Astrocyte (in vitro differentiated cells and primary cell): ENCODE measurements at regions not wholly inside any gene's neighbourhood (a gene's known extent, or its start where the extent isn't known, plus 50 kb on each side); places are given as distances from the start of the nearest gene placed in this dataset.

Experiments
- DNase-seq: peaks from one replicate; pipeline ENCODE4 v3.0.0-alpha.2; 2010; ENCODE audit warnings: low read depth
- FAIRE-seq: peaks from 2 replicates; lab custom pipeline; 2011; peaks lifted over from hg19 to GRCh38; lab: Jason Lieb, UNC
- H2AFZ ChIP-seq: 2 replicates; pipeline ENCODE4 v1.6.0; 2012; ENCODE audit warnings: low read depth, low read length, inconsistent platforms
- H3K27ac ChIP-seq: 2 replicates; pipeline ENCODE4 v1.5.1; 2011; ENCODE audit warnings: low read depth, low read length, inconsistent platforms
- H3K27me3 ChIP-seq: 2 replicates; pipeline ENCODE4 v1.6.0; 2011; ENCODE audit warnings: low read length, inconsistent platforms; ENCODE audit not compliant: insufficient read depth
- H3K36me3 ChIP-seq: 2 replicates; pipeline ENCODE4 v1.5.1; 2011; ENCODE audit warnings: low read length, inconsistent platforms; ENCODE audit not compliant: insufficient read depth
- H3K4me1 ChIP-seq: 2 replicates; pipeline ENCODE4 v1.5.1; 2011; ENCODE audit warnings: low read length, inconsistent platforms; ENCODE audit not compliant: insufficient read depth
- H3K4me2 ChIP-seq: 2 replicates; pipeline ENCODE4 v1.6.0; 2012; ENCODE audit warnings: low read length, inconsistent platforms
- H3K4me3 ChIP-seq: 2 replicates; pipeline ENCODE4 v1.5.1; 2011; ENCODE audit warnings: low read depth, mild to moderate bottlenecking, low read length, inconsistent platforms; ENCODE audit not compliant: insufficient read depth
- H3K79me2 ChIP-seq: 2 replicates; pipeline ENCODE4 v1.6.0; 2012; ENCODE audit warnings: mild to moderate bottlenecking, low read length, inconsistent platforms; ENCODE audit not compliant: insufficient read depth
- H3K9ac ChIP-seq: 2 replicates; pipeline ENCODE4 v1.6.0; 2012; ENCODE audit warnings: mild to moderate bottlenecking, low read length, inconsistent platforms
- H3K9me3 ChIP-seq: 2 replicates; pipeline ENCODE4 v1.5.1; 2012; ENCODE audit warnings: low read depth, mild to moderate bottlenecking, low read length, inconsistent platforms; ENCODE audit not compliant: insufficient read depth
- H4K20me1 ChIP-seq: 2 replicates; pipeline ENCODE4 v1.6.0; 2012; ENCODE audit warnings: low read length, inconsistent platforms; ENCODE audit not compliant: insufficient read depth
- H3K27ac Mint-ChIP-seq: one replicate; pipeline ENCODE4 v1.8.0; 2021; ENCODE audit warnings: mild to moderate bottlenecking, mixed read lengths; ENCODE audit not compliant: unreplicated experiment
- H3K27me3 Mint-ChIP-seq: one replicate; pipeline ENCODE4 v1.8.0; 2021; ENCODE audit warnings: low read depth, mixed read lengths; ENCODE audit not compliant: unreplicated experiment
- H3K36me3 Mint-ChIP-seq: one replicate; pipeline ENCODE4 v1.8.0; 2021; ENCODE audit warnings: low read depth, mixed read lengths; ENCODE audit not compliant: unreplicated experiment
- H3K4me1 Mint-ChIP-seq: one replicate; pipeline ENCODE4 v1.8.0; 2021; ENCODE audit warnings: low read depth, mixed read lengths; ENCODE audit not compliant: unreplicated experiment
- H3K4me3 Mint-ChIP-seq: one replicate; pipeline ENCODE4 v1.8.0; 2021; ENCODE audit warnings: mild to moderate bottlenecking, moderate library complexity, mixed read lengths; ENCODE audit not compliant: unreplicated experiment
- H3K9me3 Mint-ChIP-seq: one replicate; pipeline ENCODE4 v1.8.0; 2021; ENCODE audit warnings: mild to moderate bottlenecking, mixed read lengths; ENCODE audit not compliant: unreplicated experiment
- CTCF ChIP-seq: IDR thresholded peaks from 2 replicates; pipeline ENCODE4 v1.5.1; 2011; ENCODE audit warnings: low read depth, mild to moderate bottlenecking, inconsistent platforms, low read length, moderate library complexity; ENCODE audit not compliant: insufficient read depth
- EZH2 ChIP-seq: IDR thresholded peaks from 2 replicates; pipeline ENCODE4 v1.6.1; 2012; ENCODE audit warnings: mild to moderate bottlenecking, low read length, inconsistent platforms; ENCODE audit not compliant: insufficient read depth

DNA sequence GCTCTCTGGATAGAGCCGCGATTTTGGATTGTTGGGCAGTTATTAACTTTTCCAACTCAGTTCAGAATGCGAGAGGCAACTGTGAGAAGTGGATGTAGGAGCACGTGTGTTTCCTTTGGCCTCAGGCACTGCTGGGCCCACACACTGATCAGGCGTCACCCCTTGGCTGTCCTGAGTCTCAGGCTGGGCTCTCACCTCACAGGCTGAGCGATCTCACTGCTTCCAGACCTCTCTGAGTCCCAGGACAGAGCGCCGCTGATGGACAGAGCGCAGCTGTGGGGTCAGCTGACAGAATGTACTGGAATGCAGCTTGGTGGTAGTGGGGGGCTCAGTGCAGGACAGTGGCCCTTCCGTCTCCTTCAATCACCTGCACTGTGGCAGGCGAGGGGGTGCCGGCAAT lies 516.2 kb downstream of the TBC1D22A start:
- no peak overlapping the region for H3K4me2 ChIP-seq
- no peak for TF ChIP-seq CTCF
- no peak for TF ChIP-seq EZH2
- peaks cover 2% of the 10 kb centered on the region for H3K4me1 ChIP-seq
- peaks cover 24% of the 10 kb centered on the region for H3K9me3 Mint-ChIP-seq
- FAIRE-seq (no peak), DNase-seq (no peak)
- H3K27me3 Mint-ChIP-seq: peaks cover 1% of the 10 kb centered on the region
- no peak overlapping the region for H3K4me3 ChIP-seq
- no peaks in the 10 kb centered on the region for H3K4me1 Mint-ChIP-seq
- no peak overlapping the region for H3K27ac Mint-ChIP-seq
- no peak overlapping the region for H3K9ac ChIP-seq
- H3K9me3 ChIP-seq: no peaks in the 10 kb centered on the region
- H3K79me2 ChIP-seq: no peaks in the 10 kb centered on the region
- no peak overlapping the region for H3K27ac ChIP-seq
- H4K20me1 ChIP-seq: no peaks in the 10 kb centered on the region
- peaks cover 2% of the 10 kb centered on the region for H3K36me3 Mint-ChIP-seq
- no peak overlapping the region for H2AFZ ChIP-seq
- no peak overlapping the region for H3K4me3 Mint-ChIP-seq
- H3K36me3 ChIP-seq: no peaks in the 10 kb centered on the region
- H3K27me3 ChIP-seq: peaks cover 5% of the 10 kb centered on the region

DNA sequence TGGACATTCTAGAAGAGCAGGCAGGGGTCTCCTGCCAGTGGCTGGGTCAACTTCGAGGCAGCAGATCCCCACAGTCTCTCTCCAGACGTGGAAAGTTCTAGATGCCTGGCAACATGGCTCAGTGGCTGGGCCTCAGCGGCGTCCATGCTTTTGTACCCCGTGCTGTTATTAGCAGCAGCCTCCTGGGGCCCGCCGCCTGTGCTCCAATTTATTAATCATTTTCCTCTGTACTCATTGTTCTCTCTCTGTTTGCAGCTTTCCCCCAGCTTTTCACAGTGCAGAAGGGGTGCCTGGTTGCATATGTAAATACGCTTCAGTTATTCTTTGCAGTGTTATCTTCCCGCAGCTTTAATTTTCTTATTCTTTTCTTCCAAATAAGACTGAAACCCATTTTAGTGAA lies 515.1 kb downstream of the TBC1D22A start:
- FAIRE-seq: no peak
- no peaks in the 10 kb centered on the region for H3K9me3 ChIP-seq
- H3K9me3 Mint-ChIP-seq: peaks cover 24% of the 10 kb centered on the region

More for the DNA sequence above, 515.1 kb downstream of the TBC1D22A start:
- no peaks in the 10 kb centered on the region for H4K20me1 ChIP-seq
- H3K79me2 ChIP-seq: no peaks in the 10 kb centered on the region
- no peak overlapping the region for H3K4me3 ChIP-seq
- no peak for DNase-seq
- no peak overlapping the region for H3K27ac Mint-ChIP-seq
- no peak overlapping the region for H2AFZ ChIP-seq
- no peaks in the 10 kb centered on the region for H3K36me3 ChIP-seq
- TF ChIP-seq EZH2 (no peak), CTCF (no peak)
- H3K9ac ChIP-seq: no peak overlapping the region
- H3K27ac ChIP-seq: no peak overlapping the region
- H3K4me1 Mint-ChIP-seq: no peaks in the 10 kb centered on the region
- no peak overlapping the region for H3K4me2 ChIP-seq
- no peak overlapping the region for H3K4me3 Mint-ChIP-seq
- peaks cover 5% of the 10 kb centered on the region for H3K27me3 ChIP-seq
- H3K27me3 Mint-ChIP-seq: peaks cover 1% of the 10 kb centered on the region
- H3K4me1 ChIP-seq: peaks cover 2% of the 10 kb centered on the region
- peaks cover 2% of the 10 kb centered on the region for H3K36me3 Mint-ChIP-seq
